HCT116 (cell line): ENCODE measurements at regions not wholly inside any gene's neighbourhood (a gene's known extent, or its start where the extent isn't known, plus 50 kb on each side); places are given as distances from the start of the nearest gene placed in this dataset.

Experiments
- ATAC-seq: fragments of 200-7000 bp; cut with Tn5 transposase; 2 replicates; pipeline ENCODE4 v1.9.1; 2020; ENCODE audit warnings: mild to moderate bottlenecking, moderate library complexity
- BruUV-seq: library from RNA; stranded (reverse); fragments of 400-500 nt; replicated peaks from 2 replicates; lab custom pipeline; 2021; lab: Mats Ljungman, UMichigan
- CTCF ChIA-PET: fragments of 300-600 bp; sonication (Branson Sonifier 250); formaldehyde crosslinking; loops from one replicate; lab custom pipeline; 2021; ENCODE audit warnings: antibody characterized with exemption; lab: Charles Lee
- POLR2A ChIA-PET: fragments of 300-600, 350-600 bp; sonication (Branson Sonifier 250); formaldehyde crosslinking; loops from one replicate; lab custom pipeline; 2021; ENCODE audit warnings: antibody characterized with exemption; lab: Charles Lee
- RAD21 ChIA-PET, 2 experiments: fragments of 300-600 bp; sonication (Branson Sonifier 250); formaldehyde crosslinking; loops; one replicate each; lab custom pipeline; 2023; ENCODE audit warnings: low total read pairs in 2 of 2; ENCODE audit not compliant: uncharacterized antibody in 2 of 2, unreplicated experiment in 2 of 2, low non-redundant PET in 1 of 2; lab: Charles Lee
- DNase-seq: peaks from one replicate; pipeline ENCODE4 v3.0.0-alpha.2; 2010; ENCODE audit warnings: low read depth, low spot score
- H2AFZ ChIP-seq: fragments of 200-600 bp; shearing (Covaris generic), sonication (generic); 2 replicates; pipeline ENCODE4 v1.6.1; 2017; ENCODE audit warnings: low read depth, mixed run types, mixed read lengths, antibody characterized with exemption, low read length; ENCODE audit not compliant: poor library complexity, severe bottlenecking
- H3K27ac ChIP-seq: 2 replicates; pipeline ENCODE4 v1.5.1; 2012; ENCODE audit warnings: low read depth, low read length
- H3K27me3 ChIP-seq: fragments of 200-600 bp; sonication (generic); 2 replicates; pipeline ENCODE4 v1.6.1; 2016; ENCODE audit warnings: mixed run types, low read length, mixed read lengths; ENCODE audit not compliant: insufficient read depth
- H3K36me3 ChIP-seq, 2 experiments: fragments of 200-500 bp in 1 of 2; fragments of 200-600 bp in 1 of 2; sonication (Bioruptor generic) in 1 of 2; sonication (generic) in 1 of 2; 2 replicates each; pipeline versions ENCODE4 v1.5.1 to v1.6.1; 2014 to 2016; ENCODE audit warnings: low read length in 2 of 2, inconsistent platforms in 1 of 2, mixed read lengths in 1 of 2, mixed run types in 1 of 2; ENCODE audit not compliant: insufficient read depth in 2 of 2, control insufficient read depth in 1 of 2
- H3K4me1 ChIP-seq, 2 experiments: fragments of 200-600 bp in 1 of 2; sonication (generic) in 1 of 2; 2 replicates each; pipeline versions ENCODE4 v1.5.1 to v1.6.1; 2012 to 2017; ENCODE audit warnings: low read length in 2 of 2, inconsistent platforms in 1 of 2, mild to moderate bottlenecking in 1 of 2, mixed read lengths in 1 of 2, mixed run types in 1 of 2, moderate library complexity in 1 of 2; ENCODE audit not compliant: insufficient read depth in 2 of 2, control insufficient read depth in 1 of 2
- H3K4me2 ChIP-seq: fragments of 200-600 bp; sonication (generic); 2 replicates; pipeline ENCODE4 v1.6.1; 2017; ENCODE audit warnings: mixed run types, low read length, mixed read lengths
- H3K4me3 ChIP-seq, 2 experiments: fragments of 200-600 bp in 1 of 2; sonication (generic) in 1 of 2; replicated peaks in 1 of 2; 2 replicates each; pipeline ENCODE4 v1.5.1; 2011 to 2016; ENCODE audit warnings: low read length in 2 of 2, control low read depth in 1 of 2, low read depth in 1 of 2, mild to moderate bottlenecking in 1 of 2, mixed read lengths in 1 of 2, mixed run types in 1 of 2
- H3K79me2 ChIP-seq: fragments of 200-600 bp; sonication (generic); 2 replicates; pipeline ENCODE4 v1.6.1; 2017; ENCODE audit warnings: mild to moderate bottlenecking, mixed run types, low read length, moderate library complexity, mixed read lengths; ENCODE audit not compliant: insufficient read depth
- H3K9ac ChIP-seq: fragments of 200-600 bp; sonication (generic); 2 replicates; pipeline ENCODE4 v1.6.1; 2016; ENCODE audit warnings: low read length, mixed read lengths
- H3K9me2 ChIP-seq: fragments of 200-600 bp; sonication (generic), shearing (Covaris generic); 2 replicates; pipeline ENCODE4 v1.6.1; 2017; ENCODE audit warnings: mixed run types, mild to moderate bottlenecking, moderate library complexity; ENCODE audit not compliant: insufficient read depth
- H3K9me3 ChIP-seq, 2 experiments: fragments of 200-500 bp in 1 of 2; fragments of 200-600 bp in 1 of 2; sonication (Bioruptor generic) in 1 of 2; sonication (generic) in 1 of 2; 2 replicates each; pipeline ENCODE4 v1.6.1; 2014 to 2017; ENCODE audit warnings: low read length in 2 of 2, mixed read lengths in 2 of 2, inconsistent platforms in 1 of 2, low read depth in 1 of 2, mild to moderate bottlenecking in 1 of 2, mixed run types in 1 of 2, moderate library complexity in 1 of 2; ENCODE audit not compliant: control insufficient read depth in 1 of 2, insufficient read depth in 1 of 2
- H4K20me1 ChIP-seq: fragments of 200-600 bp; sonication (generic), shearing (Covaris generic); 2 replicates; pipeline ENCODE4 v1.6.1; 2017; ENCODE audit warnings: mixed run types, mild to moderate bottlenecking, moderate library complexity; ENCODE audit not compliant: insufficient read depth
- CBX3 ChIP-seq: IDR thresholded peaks from 2 replicates; pipeline ENCODE4 v1.6.1; 2012; ENCODE audit warnings: low read depth
- EGR1 ChIP-seq: IDR thresholded peaks from 2 replicates; pipeline ENCODE4 v1.6.1; 2012; ENCODE audit warnings: low read depth
- EZH2phosphoT487 ChIP-seq: fragments of 200-600 bp; IDR thresholded peaks from 2 replicates; pipeline ENCODE4 v1.6.1; 2018; ENCODE audit warnings: antibody characterized with exemption, borderline replicate concordance
- FOSL1 ChIP-seq: IDR thresholded peaks from 2 replicates; pipeline ENCODE4 v1.6.1; 2012; ENCODE audit warnings: low read depth
- POLR2AphosphoS5 ChIP-seq: IDR thresholded peaks from 2 replicates; pipeline ENCODE4 v1.6.1; 2011; ENCODE audit warnings: mild to moderate bottlenecking, low read depth, low read length, moderate library complexity
- REST ChIP-seq: IDR thresholded peaks from 2 replicates; pipeline ENCODE4 v1.6.1; 2012; ENCODE audit warnings: low read depth
- SP1 ChIP-seq: IDR thresholded peaks from 2 replicates; pipeline ENCODE4 v1.6.1; 2012; ENCODE audit warnings: low read depth
- SRF ChIP-seq: IDR thresholded peaks from 2 replicates; pipeline ENCODE4 v1.6.1; 2012; ENCODE audit warnings: low read depth
- YY1 ChIP-seq: IDR thresholded peaks from 2 replicates; pipeline ENCODE4 v1.6.1; 2011; ENCODE audit warnings: low read length, low read depth, moderate library complexity, mild to moderate bottlenecking; ENCODE audit not compliant: insufficient replicate concordance; ENCODE audit errors: extremely low read depth
- ZFX ChIP-seq: fragments of 450-650 bp; IDR thresholded peaks from 2 replicates; pipeline ENCODE4 v1.6.1; 2017
- intact Hi-C: fragments of 100-400 bp; cut with micrococcal nuclease; formaldehyde crosslinking; loops from 2 replicates; pipeline ENCODE4 v1.10.0; 2022
- TF ChIP-seq, protein P1 (sequence below), 3 experiments: fragments of 200-600 bp in 1 of 3; sonication (generic) in 1 of 3; IDR thresholded peaks in 2 of 3; conservative IDR thresholded peaks in 1 of 3; 2 replicates each; pipeline ENCODE4 v1.5.1; 2012 to 2017; ENCODE audit warnings: low read depth in 2 of 3, low read length in 2 of 3, antibody characterized with exemption in 1 of 3, borderline replicate concordance in 1 of 3, control low read depth in 1 of 3, mild to moderate bottlenecking in 1 of 3, mixed read lengths in 1 of 3, mixed run types in 1 of 3, moderate library complexity in 1 of 3; ENCODE audit not compliant: insufficient read depth in 1 of 3
- TF ChIP-seq, protein P2 (sequence below): IDR thresholded peaks from 2 replicates; pipeline ENCODE4 v1.6.1; 2011; ENCODE audit warnings: mild to moderate bottlenecking, low read length, moderate library complexity; ENCODE audit not compliant: insufficient replicate concordance; ENCODE audit errors: extremely low read depth

GRCh38 chr5:159536646-159537045 lies 206.4 kb upstream of the IL12B start:
- Histone ChIP-seq H2AFZ (no peak overlapping the region), H3K9me2 (no peaks in the 10 kb centered on the region), H3K4me2 (no peak overlapping the region), H3K79me2 (no peaks in the 10 kb centered on the region), H3K9ac (no peak overlapping the region), H3K27ac (no peak overlapping the region), H3K9me3 (no peaks in the 10 kb centered on the region), H3K36me3 (no peaks in the 10 kb centered on the region), H3K27me3 (no peaks in the 10 kb centered on the region), H3K4me1 (peaks cover 0 to 16% of the 10 kb centered on the region in 2 experiments; a peak in 3 of 4 replicates), H3K4me3 (no peak overlapping the region), H4K20me1 (no peaks in the 10 kb centered on the region)
- no peak for DNase-seq
- TF ChIP-seq CBX3 (no peak), ZFX (no peak), FOSL1 (no peak), POLR2AphosphoS5 (no peak), EZH2phosphoT487 (no peak), EGR1 (no peak), SP1 (no peak), SRF (no peak), YY1 (no peak), REST (no peak)
- TF ChIP-seq, protein P1, sequence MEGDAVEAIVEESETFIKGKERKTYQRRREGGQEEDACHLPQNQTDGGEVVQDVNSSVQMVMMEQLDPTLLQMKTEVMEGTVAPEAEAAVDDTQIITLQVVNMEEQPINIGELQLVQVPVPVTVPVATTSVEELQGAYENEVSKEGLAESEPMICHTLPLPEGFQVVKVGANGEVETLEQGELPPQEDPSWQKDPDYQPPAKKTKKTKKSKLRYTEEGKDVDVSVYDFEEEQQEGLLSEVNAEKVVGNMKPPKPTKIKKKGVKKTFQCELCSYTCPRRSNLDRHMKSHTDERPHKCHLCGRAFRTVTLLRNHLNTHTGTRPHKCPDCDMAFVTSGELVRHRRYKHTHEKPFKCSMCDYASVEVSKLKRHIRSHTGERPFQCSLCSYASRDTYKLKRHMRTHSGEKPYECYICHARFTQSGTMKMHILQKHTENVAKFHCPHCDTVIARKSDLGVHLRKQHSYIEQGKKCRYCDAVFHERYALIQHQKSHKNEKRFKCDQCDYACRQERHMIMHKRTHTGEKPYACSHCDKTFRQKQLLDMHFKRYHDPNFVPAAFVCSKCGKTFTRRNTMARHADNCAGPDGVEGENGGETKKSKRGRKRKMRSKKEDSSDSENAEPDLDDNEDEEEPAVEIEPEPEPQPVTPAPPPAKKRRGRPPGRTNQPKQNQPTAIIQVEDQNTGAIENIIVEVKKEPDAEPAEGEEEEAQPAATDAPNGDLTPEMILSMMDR (IDR thresholded peaks at IDR 0.05 in 2 of 3, conservative IDR thresholded peaks at IDR 0.05 in 1 of 3; ENCODE audit: borderline replicate concordance in 1 of 3, insufficient read depth in 1 of 3, low read depth in 2 of 3, low read length in 2 of 3): no peak
- TF ChIP-seq, protein P2, sequence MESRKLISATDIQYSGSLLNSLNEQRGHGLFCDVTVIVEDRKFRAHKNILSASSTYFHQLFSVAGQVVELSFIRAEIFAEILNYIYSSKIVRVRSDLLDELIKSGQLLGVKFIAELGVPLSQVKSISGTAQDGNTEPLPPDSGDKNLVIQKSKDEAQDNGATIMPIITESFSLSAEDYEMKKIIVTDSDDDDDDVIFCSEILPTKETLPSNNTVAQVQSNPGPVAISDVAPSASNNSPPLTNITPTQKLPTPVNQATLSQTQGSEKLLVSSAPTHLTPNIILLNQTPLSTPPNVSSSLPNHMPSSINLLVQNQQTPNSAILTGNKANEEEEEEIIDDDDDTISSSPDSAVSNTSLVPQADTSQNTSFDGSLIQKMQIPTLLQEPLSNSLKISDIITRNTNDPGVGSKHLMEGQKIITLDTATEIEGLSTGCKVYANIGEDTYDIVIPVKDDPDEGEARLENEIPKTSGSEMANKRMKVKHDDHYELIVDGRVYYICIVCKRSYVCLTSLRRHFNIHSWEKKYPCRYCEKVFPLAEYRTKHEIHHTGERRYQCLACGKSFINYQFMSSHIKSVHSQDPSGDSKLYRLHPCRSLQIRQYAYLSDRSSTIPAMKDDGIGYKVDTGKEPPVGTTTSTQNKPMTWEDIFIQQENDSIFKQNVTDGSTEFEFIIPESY: no peak
- no peak for ATAC-seq
- BruUV-seq: no TSS peak
- intact Hi-C loops: no loop called here
- POLR2A ChIA-PET: no interaction called here
- CTCF ChIA-PET: no interaction called here
- RAD21 ChIA-PET: no interaction called here
